ENCODE measurements at regions not wholly inside any gene's neighbourhood (a gene's known extent, or its start where the extent isn't known, plus 50 kb on each side); places are given as distances from the start of the nearest gene placed in this dataset.

DNA sequence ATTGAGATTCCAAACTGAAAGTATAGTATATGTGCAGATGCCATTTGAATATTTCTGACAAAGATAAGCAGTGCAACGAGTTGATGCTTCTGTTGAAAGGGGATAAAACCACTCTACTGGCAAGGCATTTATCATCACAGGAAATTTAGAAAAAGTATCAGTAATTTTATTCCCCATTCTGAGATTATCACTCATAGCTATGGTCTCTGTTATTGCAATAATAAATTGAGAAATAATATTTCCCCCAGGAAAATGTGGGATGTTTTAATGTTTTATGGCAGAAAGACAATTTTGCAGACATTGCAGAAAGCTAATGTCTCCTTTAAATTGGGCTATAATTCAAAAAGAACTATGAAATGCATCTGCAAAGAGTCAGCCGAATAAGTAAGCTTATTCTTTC is 1612.7 kb upstream of the ACO1 start:
- no peak overlapping the region for H2BK12ac ChIP-seq (ENCODE audit: insufficient read length, low read depth, low read length)
- H4K5ac ChIP-seq (ENCODE audit: insufficient read length, low read depth, low read length): no peak overlapping the region
- H3K9me3 Mint-ChIP-seq: peaks cover under 1 to 4% of the 10 kb centered on the region in 2 experiments; a peak in 4 of 5 replicates
- no peaks in the 10 kb centered on the region for H3K27me3 Mint-ChIP-seq (ENCODE audit: low read depth)
- no peaks in the 10 kb centered on the region for H3K79me2 ChIP-seq (ENCODE audit: insufficient read depth, low read length)
- DNase-seq: no peak
- H3K56ac ChIP-seq (ENCODE audit: insufficient read length, low read depth, low read length): no peak overlapping the region
- no peak overlapping the region for H2AFZ ChIP-seq (ENCODE audit: low read length)
- no peak overlapping the region for H3K27ac ChIP-seq (ENCODE audit: insufficient read length, low read depth, low read length)
- H3K4me2 ChIP-seq (ENCODE audit: insufficient read depth, insufficient read length, low read length): no peak overlapping the region
- no peak overlapping the region for H3K14ac ChIP-seq (ENCODE audit: insufficient read depth, low read length)
- H3K4ac ChIP-seq (ENCODE audit: low read depth, low read length): no peak overlapping the region
- no peak overlapping the region for H2BK20ac ChIP-seq (ENCODE audit: low read depth, low read length, poor library complexity, severe bottlenecking)
- H3K36me3 Mint-ChIP-seq (ENCODE audit: insufficient read depth in 1 of 3, low read depth in 3 of 3): peaks cover 0 to 12% (median 5%) of the 10 kb centered on the region in 3 experiments; a peak in 4 of 7 replicates
- H3K18ac ChIP-seq (ENCODE audit: insufficient read length, low read depth, low read length): no peak overlapping the region
- H3K27ac Mint-ChIP-seq: no peak overlapping the region
- H2BK5ac ChIP-seq (ENCODE audit: insufficient read length, low read length): no peak overlapping the region
- H4K8ac ChIP-seq (replicated peaks; ENCODE audit: insufficient read length, low read depth, low read length): no peak overlapping the region
- H3K9ac ChIP-seq (ENCODE audit: extremely low read depth, insufficient read length, low read length): no peak overlapping the region
- H3K4me1 Mint-ChIP-seq: no peaks in the 10 kb centered on the region
- H3K9me3 ChIP-seq (ENCODE audit: control insufficient read depth, low read depth, low read length): no peaks in the 10 kb centered on the region
- H3K23ac ChIP-seq (ENCODE audit: insufficient read length, low read depth, low read length): no peak overlapping the region
- H4K20me1 ChIP-seq (ENCODE audit: control insufficient read depth, insufficient read depth, insufficient read length): no peaks in the 10 kb centered on the region
- no peak overlapping the region for H2AK5ac ChIP-seq (ENCODE audit: insufficient read length, low read length)
- H3K4me1 ChIP-seq (ENCODE audit: insufficient read depth, low read length): no peaks in the 10 kb centered on the region
- no peak overlapping the region for H3T11ph ChIP-seq (ENCODE audit: low read length)
- TF ChIP-seq, protein P1, sequence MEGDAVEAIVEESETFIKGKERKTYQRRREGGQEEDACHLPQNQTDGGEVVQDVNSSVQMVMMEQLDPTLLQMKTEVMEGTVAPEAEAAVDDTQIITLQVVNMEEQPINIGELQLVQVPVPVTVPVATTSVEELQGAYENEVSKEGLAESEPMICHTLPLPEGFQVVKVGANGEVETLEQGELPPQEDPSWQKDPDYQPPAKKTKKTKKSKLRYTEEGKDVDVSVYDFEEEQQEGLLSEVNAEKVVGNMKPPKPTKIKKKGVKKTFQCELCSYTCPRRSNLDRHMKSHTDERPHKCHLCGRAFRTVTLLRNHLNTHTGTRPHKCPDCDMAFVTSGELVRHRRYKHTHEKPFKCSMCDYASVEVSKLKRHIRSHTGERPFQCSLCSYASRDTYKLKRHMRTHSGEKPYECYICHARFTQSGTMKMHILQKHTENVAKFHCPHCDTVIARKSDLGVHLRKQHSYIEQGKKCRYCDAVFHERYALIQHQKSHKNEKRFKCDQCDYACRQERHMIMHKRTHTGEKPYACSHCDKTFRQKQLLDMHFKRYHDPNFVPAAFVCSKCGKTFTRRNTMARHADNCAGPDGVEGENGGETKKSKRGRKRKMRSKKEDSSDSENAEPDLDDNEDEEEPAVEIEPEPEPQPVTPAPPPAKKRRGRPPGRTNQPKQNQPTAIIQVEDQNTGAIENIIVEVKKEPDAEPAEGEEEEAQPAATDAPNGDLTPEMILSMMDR (conservative IDR thresholded peaks at IDR 0.05): no peak
- no peak overlapping the region for H4K91ac ChIP-seq (ENCODE audit: insufficient read length, low read depth, low read length)
- H2BK120ac ChIP-seq (ENCODE audit: low read depth, low read length, poor library complexity, severe bottlenecking): no peak overlapping the region
- no peaks in the 10 kb centered on the region for H3K23me2 ChIP-seq (ENCODE audit: insufficient read length, low read depth, low read length, poor library complexity, severe bottlenecking)
- no peaks in the 10 kb centered on the region for H3K79me1 ChIP-seq (ENCODE audit: insufficient read depth, low read depth, low read length, poor library complexity, severe bottlenecking)
- no peak overlapping the region for H3K4me3 Mint-ChIP-seq
- no peaks in the 10 kb centered on the region for H3K27me3 ChIP-seq (ENCODE audit: insufficient read depth, low read length)
- no peak overlapping the region for H2BK15ac ChIP-seq (ENCODE audit: low read depth, low read length)
- WGBS (ENCODE audit: extremely low coverage, insufficient read length, low lambda C conversion rate): no CpG with 5 or more reads among the region's 2 CpGs

Measured in H9 (cell line).